GM19023 (cell line): ENCODE measurements at regions not wholly inside any gene's neighbourhood (a gene's known extent, or its start where the extent isn't known, plus 50 kb on each side); places are given as distances from the start of the nearest gene placed in this dataset.

Source experiments
- ATAC-seq: cut with Tn5 transposase; IDR thresholded peaks from one replicate; pipeline ENCODE4 v1.9.1; 2021; ENCODE audit warnings: mild to moderate bottlenecking, moderate library complexity; ENCODE audit not compliant: unreplicated experiment

GRCh38 chr5:162323466-162323865, 255.9 kb downstream of the GABRG2 start:
- ATAC-seq, result no peak

DNA sequence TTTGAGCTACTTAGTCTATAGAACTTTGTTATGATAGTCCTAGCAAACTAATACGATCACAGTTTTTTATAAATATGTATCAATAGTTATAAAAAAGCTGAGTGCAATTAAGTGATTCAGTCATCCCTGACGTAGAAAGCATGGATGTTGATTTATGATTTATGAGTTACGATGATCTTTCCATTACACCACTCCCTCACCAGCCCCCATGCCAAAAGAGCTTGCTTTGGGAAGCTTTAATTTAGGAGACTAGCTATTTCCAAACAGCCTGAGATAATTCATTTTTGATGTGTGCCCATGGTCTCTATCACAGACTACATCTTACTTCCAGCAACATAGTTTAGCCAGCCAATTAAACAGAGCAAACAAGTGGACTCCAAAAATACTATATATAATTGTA, 256.8 kb downstream of the GABRG2 start:
- no peak for ATAC-seq

DNA sequence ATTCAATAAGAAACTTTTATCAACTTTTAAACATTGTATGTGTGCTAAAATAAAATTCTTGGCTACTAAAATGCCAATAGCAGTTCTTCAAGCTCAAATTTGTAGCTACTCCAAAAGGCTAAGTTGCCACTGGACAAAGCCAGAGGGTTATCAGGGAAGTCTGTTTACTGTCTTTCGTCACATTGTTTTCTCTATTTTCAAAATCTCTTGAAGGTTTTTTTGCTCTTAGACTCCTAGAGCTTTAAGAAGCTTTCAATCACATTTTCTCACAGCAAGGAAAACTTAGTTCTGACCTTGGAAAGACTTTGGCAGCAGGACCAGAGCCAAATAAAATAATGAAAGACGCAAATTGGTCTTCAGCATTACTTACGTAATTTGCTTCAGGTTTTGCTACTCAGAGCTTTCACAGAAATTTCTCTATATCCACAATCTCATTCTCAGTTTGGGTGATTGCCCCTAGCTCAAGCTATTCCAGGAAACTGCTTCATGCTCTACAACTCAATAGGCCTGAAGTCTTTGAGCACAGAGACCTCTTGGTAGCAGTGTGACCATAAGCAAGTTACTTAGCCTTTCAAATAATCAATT, 257.7 kb downstream of the GABRG2 start:
- ATAC-seq, result no peak

DNA sequence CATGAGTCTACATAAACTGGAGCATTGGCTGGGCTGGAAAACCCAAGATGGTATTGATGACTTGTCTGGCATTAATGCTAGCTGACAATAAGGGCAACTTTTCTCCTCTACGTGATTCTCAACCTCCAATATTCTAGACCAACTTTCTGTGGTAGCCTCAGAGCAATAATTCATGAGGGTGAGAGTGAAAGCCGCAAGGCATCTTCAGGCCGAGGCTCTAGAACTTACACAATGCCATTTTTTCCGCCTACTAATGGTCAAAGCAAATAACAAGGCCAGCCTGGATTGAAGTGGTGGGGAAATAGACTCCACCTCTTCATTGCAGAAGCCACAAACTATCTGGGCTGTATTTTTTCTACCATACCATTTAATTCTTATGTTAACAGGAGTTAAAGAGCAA, 267.4 kb downstream of the GABRG2 start:
- ATAC-seq, result no peak

- ATAC-seq, result no peak
Measured at GRCh38 chr5:162360373-162360931, 292.9 kb downstream of the GABRG2 start.

DNA sequence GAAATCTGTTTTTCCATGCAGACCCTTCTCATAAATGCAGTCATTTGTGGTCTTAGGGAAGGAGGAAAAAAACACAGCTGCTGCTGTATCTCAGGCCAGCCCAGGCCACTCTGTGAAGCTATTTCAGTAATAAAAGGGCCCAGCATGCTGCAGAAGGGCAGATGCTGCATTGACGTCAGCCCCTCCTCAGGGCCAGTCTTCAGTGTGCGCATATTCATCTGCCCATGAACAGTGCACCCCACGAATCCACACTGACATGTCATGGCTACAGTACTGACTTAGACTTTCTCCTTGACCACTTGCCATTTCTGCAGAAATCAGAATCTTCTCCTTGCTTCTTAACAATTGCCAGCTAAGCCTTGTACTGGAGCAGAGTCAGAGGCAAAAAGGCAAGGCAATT, 304.7 kb downstream of the GABRG2 start:
- no peak for ATAC-seq

DNA sequence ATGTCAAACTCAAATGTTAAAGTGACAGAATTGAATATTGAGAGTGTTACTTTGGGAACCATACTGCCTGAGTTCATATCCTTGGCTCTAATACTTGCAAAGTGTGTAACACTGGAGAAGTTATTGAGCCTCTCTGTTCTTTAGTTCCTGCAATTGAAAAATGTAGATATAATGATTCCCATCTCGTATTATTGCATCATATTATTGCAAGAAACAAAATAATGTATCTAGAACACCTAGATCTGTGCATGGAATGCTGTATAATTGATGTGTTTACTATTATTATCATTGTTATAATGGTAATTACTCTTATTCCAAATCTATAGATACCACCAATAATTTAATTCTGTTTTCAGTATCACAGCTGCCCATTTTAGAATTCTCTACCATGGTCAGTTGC, 310.3 kb downstream of the GABRG2 start:
- ATAC-seq, result no peak

DNA sequence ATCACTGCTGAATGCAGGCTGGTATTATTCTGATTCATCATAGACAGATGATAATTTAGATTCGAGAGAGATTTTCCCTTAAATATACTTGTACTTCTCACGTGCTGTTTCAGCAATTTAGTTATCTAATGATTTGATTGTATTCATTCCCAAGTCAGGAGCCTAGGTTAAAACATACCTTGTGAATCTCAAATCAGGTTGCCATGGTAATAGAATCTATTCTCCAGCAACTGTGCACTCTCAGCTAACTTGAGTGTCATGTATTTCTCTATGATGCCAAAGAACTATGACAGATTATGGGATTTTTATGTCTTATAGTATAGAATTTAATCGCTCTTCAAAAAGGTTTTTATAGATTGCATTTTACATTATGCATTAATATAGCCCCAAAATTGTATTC, 315.3 kb downstream of the GABRG2 start:
- ATAC-seq, result no peak

- ATAC-seq, result no peak
Measured at GRCh38 chr5:162384225-162384624, 316.7 kb downstream of the GABRG2 start.

GRCh38 chr5:162391833-162392232, 324.3 kb downstream of the GABRG2 start:
- ATAC-seq, result no peak

DNA sequence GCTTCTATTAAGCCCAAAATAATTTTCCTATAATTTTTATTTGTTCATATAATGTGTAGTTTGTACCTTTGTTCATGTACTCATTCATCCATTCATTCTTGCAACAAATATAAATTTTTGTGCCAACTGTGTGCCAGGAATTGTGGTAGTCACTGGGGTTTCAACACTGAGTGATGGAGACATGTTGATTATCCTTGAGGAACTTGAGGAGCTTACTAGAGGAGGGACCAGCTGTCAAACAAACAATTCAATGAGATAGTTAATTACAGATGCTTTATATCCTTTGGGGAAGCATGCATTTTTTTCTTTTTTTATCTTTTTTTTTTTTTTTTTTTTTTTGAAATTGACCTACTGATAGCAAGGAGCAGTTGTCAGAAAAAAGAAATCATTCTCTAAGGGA, 324.8 kb downstream of the GABRG2 start:
- no peak for ATAC-seq

DNA sequence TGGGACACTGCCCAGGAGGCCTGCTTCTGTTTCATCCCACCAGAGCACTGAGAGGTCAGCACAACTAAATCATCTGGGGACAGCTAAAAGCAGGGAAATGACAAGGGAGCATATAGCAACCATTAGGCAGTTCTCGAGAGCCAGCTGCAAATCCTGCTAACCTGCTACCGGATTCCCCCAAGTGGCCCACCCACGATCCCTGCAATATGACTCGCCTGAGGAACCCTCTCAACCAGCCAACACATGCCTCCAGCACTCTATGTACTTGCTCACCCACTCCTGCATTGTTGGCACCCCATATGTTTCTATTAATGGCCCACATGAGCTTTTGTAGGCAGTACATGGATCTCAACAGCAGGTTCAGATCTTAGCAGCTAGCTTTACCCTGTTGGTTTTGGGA, 326.0 kb downstream of the GABRG2 start:
- no peak for ATAC-seq

DNA sequence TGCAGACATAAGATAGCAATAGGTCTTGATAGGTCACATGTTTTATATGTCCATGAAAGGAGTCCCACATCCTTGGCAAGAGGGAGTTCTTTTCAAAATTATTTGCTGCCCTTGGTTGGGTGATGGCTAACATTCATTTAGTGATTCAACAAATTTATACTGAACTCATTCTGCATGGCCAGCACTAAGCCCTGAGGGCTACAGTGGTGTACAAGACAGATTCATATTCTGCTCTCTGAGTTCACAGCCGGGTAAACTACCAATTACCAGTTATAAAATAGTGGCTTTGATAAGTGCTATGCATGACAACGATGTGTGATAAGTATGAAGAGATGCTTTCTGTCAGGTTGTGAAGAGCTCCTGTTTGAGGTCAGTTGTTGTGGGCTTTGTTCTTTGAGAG, 340.0 kb downstream of the GABRG2 start:
- no peak for ATAC-seq

GRCh38 chr5:162410365-162410764, 342.8 kb downstream of the GABRG2 start:
- no peak for ATAC-seq

DNA sequence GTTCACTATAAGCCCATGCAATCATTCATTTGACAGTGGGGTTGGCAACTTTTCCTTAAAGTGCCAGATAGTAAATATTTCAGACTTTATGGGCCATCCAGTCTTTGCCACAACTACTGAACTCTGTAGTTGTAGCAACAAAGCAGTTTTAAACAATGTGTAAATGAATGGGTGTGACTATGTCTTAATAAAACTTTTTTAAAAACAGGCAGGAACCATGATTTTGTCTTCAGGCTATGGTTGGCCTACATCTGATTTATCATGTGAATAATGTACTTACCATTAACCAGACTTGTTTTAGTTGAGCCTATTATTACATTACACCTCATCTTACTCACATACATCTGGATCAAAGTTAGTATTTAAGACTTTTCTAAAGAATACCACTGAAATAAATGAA, 361.6 kb downstream of the GABRG2 start:
- no peak for ATAC-seq

- ATAC-seq, result no peak
Measured at GRCh38 chr5:162434281-162434680, 366.7 kb downstream of the GABRG2 start.

DNA sequence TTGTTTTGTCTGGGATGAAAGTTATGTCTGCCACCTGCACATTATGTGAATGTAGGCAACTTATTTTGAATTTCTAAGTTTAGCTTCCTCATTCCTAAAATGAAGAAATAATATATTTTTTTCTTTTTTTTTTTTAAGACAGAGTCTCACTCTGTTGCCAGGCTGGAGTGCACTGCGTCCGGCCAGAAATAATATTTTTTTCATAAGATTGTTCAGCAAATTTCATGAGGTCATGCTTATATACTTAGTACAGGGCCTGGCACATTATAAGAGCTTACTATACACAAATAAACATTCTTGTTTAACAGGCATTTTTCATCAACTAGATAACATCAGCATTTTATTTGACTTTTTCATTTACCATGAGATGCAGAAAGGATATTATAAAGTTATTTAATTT, 368.5 kb downstream of the GABRG2 start:
- no peak for ATAC-seq

- no peak for ATAC-seq
Measured at GRCh38 chr5:162444129-162444762, 376.7 kb downstream of the GABRG2 start.

GRCh38 chr5:162456086-162456485, 388.5 kb downstream of the GABRG2 start:
- no peak for ATAC-seq

DNA sequence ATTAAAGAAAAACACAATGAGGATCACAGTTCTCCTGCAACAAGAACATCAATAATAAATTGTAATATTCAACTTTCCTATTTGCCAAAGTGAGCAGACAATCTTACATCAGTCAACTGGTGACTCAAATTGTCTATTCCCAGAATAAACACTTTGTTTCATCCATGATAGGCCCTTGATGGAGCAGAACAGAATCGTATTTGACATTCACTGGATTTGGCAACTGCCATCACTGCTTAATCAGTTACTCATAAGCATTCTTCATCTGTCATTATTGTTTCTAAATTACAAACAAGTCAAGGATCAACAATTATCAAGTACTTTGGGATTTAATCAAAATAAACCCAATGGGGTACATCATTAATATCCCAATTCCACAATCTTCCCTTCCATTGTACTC, 398.4 kb downstream of the GABRG2 start:
- no peak for ATAC-seq

DNA sequence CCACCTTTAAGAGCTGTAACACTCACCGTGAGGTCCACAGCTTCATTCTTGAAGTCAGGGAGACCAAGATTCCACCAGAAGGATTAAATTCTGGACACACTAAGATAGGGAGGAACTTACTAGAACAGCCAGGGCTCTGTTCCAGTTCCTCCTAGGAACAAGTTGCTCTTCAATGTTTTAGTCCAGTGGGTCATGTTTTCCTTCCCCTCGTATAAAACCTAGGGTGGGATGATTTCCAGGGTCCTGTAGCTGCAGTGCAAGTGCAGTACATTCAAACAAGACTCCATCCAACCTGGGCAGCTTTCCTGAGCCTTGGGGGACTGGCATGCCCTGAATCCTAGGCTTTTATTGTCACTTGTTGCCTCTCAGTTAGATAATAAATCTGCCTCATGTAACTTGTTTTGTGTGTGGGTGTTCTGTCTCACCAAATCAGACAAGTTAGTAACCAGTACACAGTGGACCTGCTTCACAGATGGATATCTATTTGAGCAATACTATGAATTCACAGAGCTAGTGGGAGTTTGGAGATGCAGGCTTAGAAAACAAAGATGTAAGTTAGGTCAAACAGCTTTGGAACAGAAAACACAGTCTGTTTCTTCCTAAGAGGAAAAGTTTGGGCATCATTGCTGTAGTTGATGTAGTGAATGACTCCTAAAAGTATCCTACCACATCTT, 405.6 kb downstream of the GABRG2 start:
- no peak for ATAC-seq

DNA sequence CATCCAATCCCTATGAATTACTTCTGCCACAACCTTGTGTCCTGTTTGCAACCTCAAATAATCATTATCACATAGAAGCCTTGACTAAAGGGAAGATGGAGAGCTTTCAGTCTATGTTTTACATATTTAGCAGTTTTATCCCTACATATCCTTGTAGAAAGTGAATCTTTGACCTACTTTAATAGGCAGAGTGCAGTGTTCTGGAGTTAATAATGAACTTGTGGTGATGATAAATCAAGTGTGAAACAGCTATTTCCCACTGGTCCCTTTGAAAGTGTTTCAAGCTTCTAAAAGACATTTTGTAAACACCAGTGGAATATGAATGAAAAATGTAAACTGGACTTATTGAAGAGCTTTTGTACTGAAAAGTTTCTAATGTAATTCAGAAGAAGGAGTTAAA, 406.7 kb downstream of the GABRG2 start:
- ATAC-seq, result no peak
